Astrocyte of the cerebellum (primary cell): ENCODE measurements at regions not wholly inside any gene's neighbourhood (a gene's known extent, or its start where the extent isn't known, plus 50 kb on each side); places are given as distances from the start of the nearest gene placed in this dataset.
"Not testable (repeated sequence)": the region's sequence is repeated elsewhere in the genome, so short reads cannot be mapped to it uniquely, and the experiment has no call there.

Experiments
- DNase-seq: peaks from one replicate; pipeline ENCODE4 v3.0.0-alpha.2; 2011; ENCODE audit warnings: low read depth
- H3K4me3 ChIP-seq: 2 replicates; pipeline ENCODE4 v1.5.1; 2011; ENCODE audit warnings: mild to moderate bottlenecking, low read depth, low read length, moderate library complexity
- CTCF ChIP-seq: IDR thresholded peaks from 2 replicates; pipeline ENCODE4 v1.5.1; 2012; ENCODE audit warnings: low read length, low read depth, moderate library complexity, mild to moderate bottlenecking; ENCODE audit errors: missing control alignments
- in situ Hi-C: cut with HindIII; loops from 2 replicates; pipeline ENCODE4 v1.10.0; 2017; ENCODE audit warnings: low sequenced_read_pairs

- in situ Hi-C loops = loop anchor here (5.0 kb wide), 2 partner anchors 180 to 290 kb away; no protein-coding TSS in a partner anchor
- H3K4me3 ChIP-seq = no peak overlapping the region
- TF ChIP-seq CTCF = no peak
- DNase-seq = no peak
Observed at GRCh38 chr1:21372383-21372782, 67.6 kb upstream of the NBPF3 start.

GRCh38 chr1:21369905-21370304, 70.0 kb upstream of the NBPF3 start:
- H3K4me3 ChIP-seq = no peak overlapping the region
- TF ChIP-seq CTCF = no peak
- in situ Hi-C loops = loop anchor here (5.0 kb wide), 4 partner anchors 133 to 292 kb away; no protein-coding TSS in a partner anchor
- DNase-seq = no peak

- DNase-seq = peak; percentile 63
- no peak overlapping the region for H3K4me3 ChIP-seq
- in situ Hi-C loops = loop anchor here (5.0 kb wide), 2 partner anchors 131 to 159 kb away; no protein-coding TSS in a partner anchor
- TF ChIP-seq CTCF = peak; percentile 100
Observed at GRCh38 chr1:21368515-21369289, 71.2 kb upstream of the NBPF3 start.

- in situ Hi-C loops = loop anchor here (5.0 kb wide), 2 partner anchors 131 to 159 kb away; no protein-coding TSS in a partner anchor
- DNase-seq, H3K4me3 ChIP-seq: not testable (repeated sequence)
Observed at GRCh38 chr1:21367973-21368514, 71.9 kb upstream of the NBPF3 start.

GRCh38 chr1:21366288-21366687, 73.6 kb upstream of the NBPF3 start:
- H3K4me3 ChIP-seq = no peak overlapping the region
- in situ Hi-C loops = loop anchor here (5.0 kb wide), 2 partner anchors 129 to 161 kb away; no protein-coding TSS in a partner anchor
- no peak for TF ChIP-seq CTCF
- no peak for DNase-seq

DNA sequence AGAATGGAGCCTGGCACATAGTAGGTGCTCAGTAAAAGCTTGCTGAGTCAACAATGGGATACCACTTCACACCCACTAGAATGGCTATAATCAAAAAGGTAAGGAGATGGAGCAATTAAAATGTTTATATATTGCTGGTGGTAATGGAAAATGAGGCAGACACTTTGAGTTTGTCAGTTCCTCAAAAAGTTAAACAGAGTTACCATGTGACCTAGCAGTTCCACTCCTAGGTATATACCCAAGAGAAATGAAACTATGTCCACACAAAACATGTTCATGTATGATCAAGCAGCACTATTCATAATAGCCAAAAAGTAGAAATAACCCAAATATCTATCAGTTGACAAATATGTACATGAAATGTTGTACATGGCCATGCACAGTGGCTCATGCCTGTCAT, 74.8 kb upstream of the ECE1 start:
- H3K4me3 ChIP-seq = no peak overlapping the region
- in situ Hi-C loops = loop anchor here (5.0 kb wide), 2 partner anchors 128 to 162 kb away; no protein-coding TSS in a partner anchor

More for the DNA sequence above, 74.8 kb upstream of the ECE1 start:
- TF ChIP-seq CTCF = no peak
- DNase-seq = no peak
